HAP-1 (cell line): ENCODE measurements at regions not wholly inside any gene's neighbourhood (a gene's known extent, or its start where the extent isn't known, plus 50 kb on each side); places are given as distances from the start of the nearest gene placed in this dataset.

Experiments
- DNase-seq, 2 experiments: peaks; one replicate each; pipeline ENCODE4 v3.0.0-alpha.2; 2016 to 2020; ENCODE audit warnings: low spot score in 2 of 2
- H3K27me3 ChIP-seq: fragments of 250-450 bp; sonication (Bioruptor Pico); 2 replicates; pipeline ENCODE4 v1.5.1; 2020; ENCODE audit warnings: low read depth, mild to moderate bottlenecking, moderate library complexity
- H3K36me3 ChIP-seq: fragments of 250-450 bp; sonication (Bioruptor Pico); replicated peaks from 2 replicates; pipeline ENCODE4 v1.5.1; 2020; ENCODE audit warnings: mild to moderate bottlenecking
- H3K4me1 ChIP-seq: fragments of 250-450 bp; sonication (Bioruptor Pico); 2 replicates; pipeline ENCODE4 v1.5.1; 2020; ENCODE audit warnings: mild to moderate bottlenecking
- H3K4me3 ChIP-seq: fragments of 250-450 bp; sonication (Bioruptor Pico); 2 replicates; pipeline ENCODE4 v1.5.1; 2020; ENCODE audit warnings: mild to moderate bottlenecking, moderate library complexity
- H3K9me3 ChIP-seq: fragments of 250-450 bp; sonication (Bioruptor Pico); 2 replicates; pipeline ENCODE4 v1.5.1; 2020; ENCODE audit warnings: mild to moderate bottlenecking, moderate library complexity
- in situ Hi-C: fragments of 300-500 bp; cut with MboI; formaldehyde crosslinking; loops from 3 replicates; pipeline ENCODE4 v1.14.3; 2020; ENCODE audit warnings: low sequenced_read_pairs, inconsistent platforms, mixed read lengths

DNA sequence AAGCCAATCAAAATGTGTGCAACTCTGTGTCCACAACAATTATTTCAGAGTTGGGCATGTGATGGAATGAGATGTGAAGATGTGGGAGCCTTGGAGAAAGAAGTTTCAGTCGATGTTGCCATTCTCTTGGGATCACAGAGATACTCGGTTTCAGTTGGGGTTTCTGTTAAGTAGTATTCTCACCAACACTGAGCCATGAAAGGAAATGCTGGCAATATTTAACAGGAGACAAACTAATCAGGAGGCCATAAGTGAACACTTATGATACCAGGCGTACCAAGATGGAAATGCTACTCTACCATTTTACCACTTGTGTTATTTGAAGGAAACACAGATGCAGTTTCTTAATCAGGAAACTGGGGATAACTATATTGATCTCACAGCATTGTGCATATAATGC lies 53.3 kb upstream of the NUDT7 start:
- in situ Hi-C loops = no loop called here
- Histone ChIP-seq H3K4me1 (no peaks in the 10 kb centered on the region), H3K36me3 (no peaks in the 10 kb centered on the region), H3K4me3 (no peak overlapping the region), H3K27me3 (no peaks in the 10 kb centered on the region), H3K9me3 (no peaks in the 10 kb centered on the region)
- DNase-seq = no peak
